Thyroid gland (tissue), 4 donors: ENCODE measurements at regions not wholly inside any gene's neighbourhood (a gene's known extent, or its start where the extent isn't known, plus 50 kb on each side); places are given as distances from the start of the nearest gene placed in this dataset.

Experiments
- CTCF ChIP-seq, 6 experiments: fragments of 200-600 bp in 3 of 6; fragments of 450-650 bp in 3 of 6; sonication (generic) in 3 of 6; IDR thresholded peaks; one replicate each; pipeline ENCODE4 v1.5.1; 2016 to 2019; ENCODE audit warnings: antibody characterized with exemption in 6 of 6, mild to moderate bottlenecking in 2 of 6, inconsistent platforms in 1 of 6, moderate library complexity in 1 of 6
- POLR2A ChIP-seq, 2 donors: fragments of 450-650 bp; IDR thresholded peaks; one replicate each; pipeline ENCODE4 v1.6.1; 2017; ENCODE audit warnings: antibody characterized with exemption in 2 of 2, mild to moderate bottlenecking in 2 of 2, moderate library complexity in 1 of 2

GRCh38 chr4:122996350-122996749 lies 74.0 kb upstream of the NUDT6 start:
- no peak for TF ChIP-seq CTCF (IDR thresholded peaks at IDR 0.05)
- no peak for TF ChIP-seq POLR2A (IDR thresholded peaks at IDR 0.05)
